GM12878 (cell line): ENCODE measurements at regions not wholly inside any gene's neighbourhood (a gene's known extent, or its start where the extent isn't known, plus 50 kb on each side); places are given as distances from the start of the nearest gene placed in this dataset.

ENCODE experiments used
- ATAC-seq: fragments of 200-7000 bp; cut with Tn5 transposase; 3 replicates; pipeline ENCODE4 v1.9.1; 2020; ENCODE audit warnings: mild to moderate bottlenecking, moderate library complexity
- BruUV-seq: library from RNA; stranded (reverse); fragments of 400-500 nt; replicated peaks from 2 replicates; lab custom pipeline; 2021; lab: Mats Ljungman, UMichigan
- CTCF ChIA-PET: fragments of 300-600 bp; sonication (Branson Sonifier 250); formaldehyde crosslinking; extraction: SDS; loops from one replicate; lab custom pipeline; 2021; ENCODE audit warnings: inconsistent platforms; lab: Yijun Ruan, JAX
- POLR2A ChIA-PET: fragments of 350-600 bp; formaldehyde crosslinking; extraction: SDS; loops from one replicate; lab custom pipeline; 2021; ENCODE audit warnings: inconsistent platforms; lab: Charles Lee
- RAD21 ChIA-PET: fragments of 300-600 bp; sonication (Branson Sonifier 250); formaldehyde crosslinking; loops from one replicate; lab custom pipeline; 2023; ENCODE audit warnings: antibody characterized with exemption; ENCODE audit not compliant: unreplicated experiment; lab: Charles Lee
- SMC1A ChIA-PET: fragments of 300-600 bp; sonication (Branson Sonifier 250); formaldehyde crosslinking; loops from one replicate; lab custom pipeline; 2023; ENCODE audit not compliant: unreplicated experiment, uncharacterized antibody; lab: Charles Lee
- DNase-seq: peaks from one replicate; pipeline ENCODE4 v3.0.0-alpha.2; 2011; ENCODE audit warnings: low read depth, low spot score
- FAIRE-seq: peaks from 3 replicates; lab custom pipeline; 2011; peaks lifted over from hg19 to GRCh38; lab: Jason Lieb, UNC
- H2AFZ ChIP-seq: 2 replicates; pipeline ENCODE4 v1.6.0; 2011; ENCODE audit warnings: low read depth, low read length, control low read depth; ENCODE audit not compliant: control insufficient read depth
- H3K27ac ChIP-seq: 2 replicates; pipeline ENCODE4 v1.5.1; 2011; ENCODE audit warnings: control low read depth; ENCODE audit not compliant: control insufficient read depth, insufficient read depth
- H3K27me3 ChIP-seq, 2 experiments: replicated peaks in 1 of 2; 2 replicates each; pipeline versions ENCODE4 v1.6.0 to v1.6.1; 2011; ENCODE audit warnings: low read length in 1 of 2; ENCODE audit not compliant: control insufficient read depth in 2 of 2, insufficient read depth in 2 of 2
- H3K36me3 ChIP-seq, 2 experiments: 2 replicates each; pipeline ENCODE4 v1.5.1; 2011; ENCODE audit warnings: low read length in 1 of 2; ENCODE audit not compliant: control insufficient read depth in 2 of 2, insufficient read depth in 2 of 2
- H3K4me1 ChIP-seq: 2 replicates; pipeline ENCODE4 v1.6.1; 2011; ENCODE audit warnings: mild to moderate bottlenecking, low read length, moderate library complexity, mixed read lengths; ENCODE audit not compliant: control insufficient read depth, insufficient read depth
- H3K4me2 ChIP-seq: 2 replicates; pipeline ENCODE4 v1.6.0; 2011; ENCODE audit warnings: control low read depth; ENCODE audit not compliant: control insufficient read depth, insufficient read depth
- H3K4me3 ChIP-seq: fragments of 200-600 bp; sonication (generic); 2 replicates; pipeline ENCODE4 v1.5.1; 2016
- H3K79me2 ChIP-seq: 2 replicates; pipeline ENCODE4 v1.6.0; 2011; ENCODE audit warnings: low read length; ENCODE audit not compliant: control insufficient read depth, insufficient read depth
- H3K9ac ChIP-seq: 2 replicates; pipeline ENCODE4 v1.8.0; 2011; ENCODE audit warnings: low read length, control low read depth, mixed read lengths; ENCODE audit not compliant: control insufficient read depth, insufficient read depth
- H3K9me3 ChIP-seq: replicated peaks from 3 replicates; pipeline ENCODE4 v1.5.1; 2011; ENCODE audit warnings: mild to moderate bottlenecking, low read length; ENCODE audit not compliant: control insufficient read depth, insufficient read depth
- H4K20me1 ChIP-seq: 2 replicates; pipeline ENCODE4 v1.6.0; 2011; ENCODE audit not compliant: control insufficient read depth, insufficient read depth
- BCL3 ChIP-seq: IDR thresholded peaks from 2 replicates; pipeline ENCODE4 v1.6.1; 2011; ENCODE audit warnings: borderline replicate concordance, low read depth, mild to moderate bottlenecking, moderate library complexity, low read length; ENCODE audit not compliant: insufficient read depth, poor library complexity, severe bottlenecking
- CBX3 ChIP-seq: fragments of 200-600 bp; sonication (generic); IDR thresholded peaks from 2 replicates; pipeline ENCODE4 v1.6.1; 2016; ENCODE audit warnings: low read depth, borderline replicate concordance
- CHD4 ChIP-seq: fragments of 200-600 bp; sonication (generic); IDR thresholded peaks from 2 replicates; pipeline ENCODE4 v1.6.1; 2016; ENCODE audit warnings: mild to moderate bottlenecking
- E4F1 ChIP-seq: fragments of 450-650 bp; IDR thresholded peaks from 2 replicates; pipeline ENCODE4 v1.6.1; 2018; ENCODE audit warnings: borderline replicate concordance, mild to moderate bottlenecking; ENCODE audit not compliant: partially characterized antibody
- IRF5 ChIP-seq: fragments of 450-650 bp; IDR thresholded peaks from 2 replicates; pipeline ENCODE4 v1.6.1; 2017; ENCODE audit warnings: borderline replicate concordance
- KLF5 ChIP-seq: fragments of 450-650 bp; IDR thresholded peaks from 2 replicates; pipeline ENCODE4 v1.6.1; 2014; ENCODE audit warnings: mild to moderate bottlenecking; ENCODE audit not compliant: partially characterized antibody
- MAX ChIP-seq: IDR thresholded peaks from 2 replicates; pipeline ENCODE4 v1.6.1; 2012; ENCODE audit warnings: low read depth, low read length, improper control_type of control experiment
- PAX8 ChIP-seq: fragments of 450-650 bp; IDR thresholded peaks from 2 replicates; pipeline ENCODE4 v1.6.1; 2017; ENCODE audit warnings: mild to moderate bottlenecking, moderate library complexity
- RCOR1 ChIP-seq: conservative IDR thresholded peaks from 2 replicates; pipeline ENCODE4 v1.6.1; 2012; ENCODE audit warnings: low read depth, low read length, improper control_type of control experiment
- SIX5 ChIP-seq: IDR thresholded peaks from 2 replicates; pipeline ENCODE4 v1.6.1; 2011; ENCODE audit warnings: mild to moderate bottlenecking, low read depth, low read length, moderate library complexity; ENCODE audit not compliant: severe bottlenecking
- SMC3 ChIP-seq: IDR thresholded peaks from 2 replicates; pipeline ENCODE4 v1.6.1; 2011; ENCODE audit warnings: low read length, improper control_type of control experiment, borderline replicate concordance
- TBL1XR1 ChIP-seq: IDR thresholded peaks from 2 replicates; pipeline ENCODE4 v1.6.1; 2012; ENCODE audit warnings: low read depth, low read length, improper control_type of control experiment
- YBX1 ChIP-seq: fragments of 450-650 bp; IDR thresholded peaks from 2 replicates; pipeline ENCODE4 v1.6.1; 2016; ENCODE audit warnings: antibody characterized with exemption
- WGBS: methylation state at CpG from one replicate; pipeline ENCODE4 v1.1.6; 2016; ENCODE audit warnings: low lambda C conversion rate; ENCODE audit not compliant: insufficient replicate concordance, insufficient coverage; ENCODE audit errors: missing lambda C conversion rate; 5-methylcytosine and 5-hydroxymethylcytosine counted together
- in situ Hi-C: fragments of 300-500 bp; cut with MboI; formaldehyde crosslinking; loops from 9 replicates; pipeline ENCODE4 v1.14.3; 2018; ENCODE audit warnings: mixed read lengths
- intact Hi-C: fragments of 100-400 bp; cut with micrococcal nuclease; formaldehyde crosslinking; loops from one replicate; pipeline ENCODE4 v1.14.2; 2022; ENCODE audit not compliant: unreplicated experiment

- FAIRE-seq (no peak), ATAC-seq (no peak), DNase-seq (no peak)
- no peaks in the 10 kb centered on the region for H3K4me1 ChIP-seq
- H4K20me1 ChIP-seq = no peaks in the 10 kb centered on the region
- TF ChIP-seq CBX3 (no peak), KLF5 (no peak), CHD4 (no peak)
- no peak overlapping the region for H3K4me3 ChIP-seq
- 21% methylated on average over 3 of the region's 3 CpGs for WGBS
- peaks cover 3% of the 10 kb centered on the region in 2 experiments; a peak in 2 of 4 replicates for H3K27me3 ChIP-seq
- H3K9ac ChIP-seq = no peak overlapping the region
- H3K27ac ChIP-seq = no peak overlapping the region
- H3K79me2 ChIP-seq = no peaks in the 10 kb centered on the region
- in situ Hi-C loops = no loop called here
- H2AFZ ChIP-seq = no peak overlapping the region
- no TSS peak for BruUV-seq
- intact Hi-C loops = no loop called here
- CTCF ChIA-PET = no interaction called here
- H3K4me2 ChIP-seq = no peak overlapping the region
- SMC1A ChIA-PET = no interaction called here
- RAD21 ChIA-PET = no interaction called here
- POLR2A ChIA-PET = no interaction called here
- no peaks in the 10 kb centered on the region for H3K9me3 ChIP-seq
- no peaks in the 10 kb centered on the region for H3K36me3 ChIP-seq
Observed at GRCh38 chr4:164379694-164380093, 374.2 kb upstream of the SMIM31 start.

GRCh38 chr4:164381859-164382258 is 372.1 kb upstream of the SMIM31 start:
- RAD21 ChIA-PET = no interaction called here
- H4K20me1 ChIP-seq = no peaks in the 10 kb centered on the region
- no peaks in the 10 kb centered on the region for H3K9me3 ChIP-seq
- 35% methylated on average over 3 of the region's 3 CpGs for WGBS
- H3K9ac ChIP-seq = no peak overlapping the region
- FAIRE-seq (no peak), DNase-seq (no peak), ATAC-seq (no peak)
- intact Hi-C loops (no loop called here), in situ Hi-C loops (no loop called here)
- CTCF ChIA-PET = no interaction called here
- H3K4me2 ChIP-seq = no peak overlapping the region
- no peaks in the 10 kb centered on the region for H3K36me3 ChIP-seq
- H3K4me3 ChIP-seq = no peak overlapping the region
- SMC1A ChIA-PET = interaction anchor here (0.7 kb wide), 1 partner anchor 15 kb away, joined by 3 read pairs; no protein-coding TSS in a partner anchor
- H3K27me3 ChIP-seq = peaks cover 3% of the 10 kb centered on the region in 2 experiments; a peak in 2 of 4 replicates
- POLR2A ChIA-PET = interaction anchor here (0.6 kb wide), 1 partner anchor 658 kb away, joined by 3 read pairs; no protein-coding TSS in a partner anchor
- no TSS peak for BruUV-seq
- no peak overlapping the region for H2AFZ ChIP-seq
- no peak overlapping the region for H3K27ac ChIP-seq
- no peaks in the 10 kb centered on the region for H3K4me1 ChIP-seq
- no peaks in the 10 kb centered on the region for H3K79me2 ChIP-seq
- TF ChIP-seq IRF5 (no peak), MAX (no peak), TBL1XR1 (no peak), BCL3 (no peak), PAX8 (no peak), SIX5 (no peak), SMC3 (no peak), YBX1 (no peak), E4F1 (no peak), RCOR1 (no peak)
